SW 1271 (cell line): ENCODE measurements at regions not wholly inside any gene's neighbourhood (a gene's known extent, or its start where the extent isn't known, plus 50 kb on each side); places are given as distances from the start of the nearest gene placed in this dataset.
"Not testable (repeated sequence)": the region's sequence is repeated elsewhere in the genome, so short reads cannot be mapped to it uniquely, and the experiment has no call there.

ENCODE experiments used
- DNase-seq, 2 experiments: peaks; one replicate each; lab custom pipeline; 2025; lab: John Stamatoyannopoulos, UW

DNA sequence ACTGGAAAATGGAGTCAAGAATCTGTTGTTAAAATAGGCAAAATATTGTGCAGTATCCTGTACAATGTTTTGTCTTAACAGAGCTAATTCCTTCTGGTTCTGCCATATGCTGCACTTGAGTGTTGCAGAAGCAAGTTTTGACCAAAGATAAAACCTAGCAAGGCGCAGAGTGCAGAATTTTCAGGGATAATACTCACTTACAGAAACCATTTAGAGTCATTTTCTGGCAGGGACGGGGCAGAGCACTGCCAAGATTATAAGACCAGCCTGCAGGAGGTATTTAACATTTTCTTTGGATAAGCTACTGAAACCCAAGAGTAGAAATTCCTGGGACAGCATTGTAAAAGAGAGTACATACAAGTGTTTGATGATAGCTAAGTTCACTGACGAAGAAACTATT, 159.5 kb upstream of the EDNRB start:
- no peak for DNase-seq

DNA sequence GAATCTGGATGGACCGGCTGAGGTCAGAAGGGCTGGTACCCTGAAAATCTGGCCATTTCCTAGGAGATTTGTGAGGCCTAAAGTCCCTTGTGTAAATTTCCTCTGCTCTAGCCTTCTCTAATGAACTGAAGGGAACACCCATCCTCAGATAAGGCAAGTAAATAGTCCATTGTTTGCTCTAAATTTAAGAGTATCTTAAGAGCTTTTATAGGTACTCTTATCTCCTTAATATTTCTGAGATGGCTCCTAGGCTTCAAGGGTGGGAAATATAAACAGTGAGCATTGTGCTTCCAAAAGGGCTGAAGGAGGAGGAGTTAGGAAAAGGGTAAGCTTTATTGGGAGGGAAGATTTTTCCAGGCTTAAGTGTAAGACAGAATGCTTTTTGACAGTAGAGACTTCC, 148.7 kb upstream of the EDNRB start:
- no peak for DNase-seq

DNA sequence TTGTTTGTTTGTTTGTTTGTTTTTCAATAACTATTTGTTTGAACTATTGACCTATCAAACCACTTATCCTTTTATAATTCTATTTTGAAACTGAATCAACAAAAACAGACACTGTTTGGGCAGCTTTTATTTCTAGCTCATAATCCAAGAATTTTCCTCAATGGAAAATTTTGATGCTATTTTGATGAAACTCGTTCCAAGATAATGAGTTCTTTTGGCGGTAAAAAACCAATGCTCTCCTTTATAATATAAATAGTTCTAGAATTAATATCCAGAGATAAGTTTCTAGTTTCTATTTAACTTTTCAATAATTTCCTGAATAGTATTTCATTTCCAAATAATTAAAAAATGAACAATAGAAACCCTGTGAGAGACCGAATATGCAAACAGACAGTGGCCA, 146.5 kb upstream of the EDNRB start:
- DNase-seq: no peak

DNA sequence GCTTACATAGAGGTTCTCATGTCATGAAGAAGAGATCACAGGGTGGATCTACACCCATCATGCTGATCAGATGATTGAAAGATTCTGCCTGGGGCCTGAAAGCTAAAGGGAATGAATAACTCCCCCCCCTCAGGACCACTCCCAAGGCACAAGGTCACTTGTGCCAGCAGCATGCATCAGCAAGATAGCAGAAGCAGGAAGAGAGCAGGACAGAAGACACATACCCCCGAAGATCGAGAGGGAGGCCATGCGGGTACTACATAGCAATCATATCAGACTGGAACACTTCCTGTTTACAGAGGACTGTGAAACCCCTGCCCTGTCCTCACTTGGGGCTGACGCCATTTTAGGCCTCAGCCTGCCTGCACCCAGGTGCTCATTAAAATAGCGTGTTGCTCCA, 143.2 kb upstream of the EDNRB start:
- no peak for DNase-seq

DNA sequence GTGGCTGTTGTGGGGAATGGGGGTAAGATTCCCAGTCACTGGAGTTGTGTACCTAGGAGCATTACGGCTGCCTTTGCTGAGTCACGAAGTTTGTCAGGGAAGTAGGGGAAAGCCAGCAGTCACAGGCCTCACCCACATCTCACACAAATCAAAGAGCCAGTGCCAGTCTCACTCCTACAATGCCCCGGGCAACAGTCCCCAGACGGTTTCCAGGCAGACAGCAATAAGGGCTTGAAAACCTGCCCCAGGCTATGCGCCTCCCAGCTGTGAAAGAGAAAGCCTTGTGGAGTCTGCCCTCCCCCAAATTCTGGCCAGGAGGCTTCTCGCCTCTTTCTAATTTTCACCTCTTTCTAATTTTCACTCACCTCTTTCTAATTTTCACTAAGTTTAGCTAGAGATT, 142.3 kb upstream of the EDNRB start:
- DNase-seq: no peak

DNA sequence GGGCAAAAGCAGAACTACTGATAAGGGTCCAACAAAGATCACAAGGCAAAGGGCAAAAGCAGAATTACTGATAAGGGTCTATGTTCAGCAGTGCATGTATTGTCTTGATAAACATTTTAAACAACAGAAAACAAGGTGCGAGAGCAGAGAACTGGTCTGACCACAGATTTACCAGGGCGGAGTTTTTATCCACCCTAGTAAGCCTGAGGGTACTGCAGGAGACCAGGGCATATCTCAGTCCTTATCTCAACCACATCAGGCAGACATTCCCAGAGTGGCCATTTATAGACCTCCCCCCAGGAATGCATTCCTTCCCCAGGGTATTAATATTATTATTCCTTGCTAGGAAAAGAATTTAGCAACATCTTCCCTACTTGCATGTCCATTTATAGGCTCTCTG, 138.2 kb upstream of the EDNRB start:
- not testable (repeated sequence) for DNase-seq

DNA sequence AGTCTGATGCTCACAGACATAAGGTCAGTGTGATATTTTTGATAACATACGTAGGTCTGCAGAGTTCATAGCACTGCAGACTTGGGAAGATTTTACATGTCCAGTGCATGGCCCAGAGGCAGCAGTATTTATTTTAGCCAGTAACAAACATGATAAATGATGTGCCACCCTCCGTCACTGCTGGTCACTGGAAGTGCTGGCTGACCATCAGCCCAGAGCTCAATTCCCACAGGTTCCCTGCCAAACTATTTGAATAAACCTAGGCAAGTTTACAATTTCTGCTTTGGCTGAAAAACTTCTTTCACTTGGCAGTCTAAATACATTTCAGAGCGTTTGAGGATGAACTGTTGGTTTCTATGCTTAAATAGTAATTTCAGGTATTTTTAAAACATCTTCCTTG, 135.5 kb upstream of the EDNRB start:
- no peak for DNase-seq

DNA sequence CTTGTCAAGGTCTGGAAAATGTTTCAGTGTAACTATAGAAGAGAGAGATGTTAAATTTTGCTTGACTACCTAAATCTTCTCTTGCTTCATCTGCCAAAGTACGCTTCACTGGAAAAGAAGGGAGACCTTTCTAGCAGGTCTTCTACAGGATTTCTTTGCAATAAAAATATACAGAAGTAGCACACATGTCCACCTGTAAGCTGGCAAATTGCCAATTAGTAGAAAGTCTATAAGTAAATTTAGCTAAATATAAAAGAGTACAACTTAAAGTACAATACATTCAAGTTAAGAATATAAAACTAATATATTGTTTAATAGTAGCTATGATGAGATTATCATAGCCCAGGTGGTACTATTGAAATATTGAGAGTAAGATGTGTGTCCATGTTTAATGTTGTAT, 128.5 kb upstream of the EDNRB start:
- DNase-seq: no peak

DNA sequence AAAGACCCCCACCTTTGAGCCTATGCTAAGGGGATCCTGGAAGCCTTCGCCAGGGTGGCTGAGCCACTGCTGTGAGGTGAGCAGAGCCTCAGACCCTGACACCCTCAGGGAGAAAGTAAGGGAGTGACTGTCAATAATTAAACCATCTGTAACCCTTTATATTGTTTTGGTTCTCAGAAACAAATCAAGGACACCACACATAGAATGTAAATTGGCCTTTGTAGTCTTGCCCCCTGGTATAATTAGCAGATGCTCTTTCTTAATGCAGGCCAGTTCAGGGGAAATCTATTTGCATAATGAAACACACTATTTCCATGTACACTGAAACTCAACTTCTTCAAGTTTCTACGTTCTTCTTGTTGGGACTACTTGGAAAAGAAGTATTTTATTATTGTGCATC, 127.7 kb upstream of the EDNRB start:
- no peak for DNase-seq

DNA sequence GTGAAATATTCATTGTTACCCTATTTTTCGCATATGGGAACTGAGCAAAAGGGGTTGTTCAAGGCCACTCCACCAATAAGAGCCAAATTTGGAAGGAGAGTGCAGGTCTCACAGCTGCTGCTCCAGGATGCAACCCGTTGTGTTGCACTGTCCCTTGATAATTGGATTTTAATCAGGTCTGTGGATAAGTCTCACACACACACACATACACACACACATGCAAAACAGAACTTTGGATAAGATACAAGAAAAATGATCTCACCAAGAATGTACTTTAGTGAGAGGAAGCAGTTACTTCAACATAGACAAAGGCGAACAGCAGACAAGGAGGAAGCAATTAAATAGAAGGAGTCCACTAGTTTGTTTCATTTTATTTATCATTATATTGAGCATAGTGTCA, 127.3 kb upstream of the EDNRB start:
- DNase-seq: no peak

DNA sequence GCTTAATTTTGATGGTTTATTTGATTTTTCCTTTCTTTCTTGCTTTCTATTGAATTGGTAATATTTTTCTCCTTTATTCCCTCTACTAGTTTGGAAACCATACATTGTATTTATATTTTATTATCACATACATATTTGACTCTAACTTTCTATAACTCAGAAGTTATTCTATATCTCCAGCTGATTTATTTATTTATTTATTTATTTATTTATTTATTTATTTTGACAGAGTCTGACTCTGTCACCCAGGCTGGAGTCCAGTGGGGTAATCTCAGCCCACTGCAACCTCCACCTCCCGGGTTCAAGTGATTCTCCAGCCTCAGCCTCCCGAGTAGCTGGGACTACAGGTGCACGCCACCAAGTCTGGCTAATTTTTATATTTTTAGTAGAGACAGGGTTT, 122.7 kb upstream of the EDNRB start:
- DNase-seq: not testable (repeated sequence)

DNA sequence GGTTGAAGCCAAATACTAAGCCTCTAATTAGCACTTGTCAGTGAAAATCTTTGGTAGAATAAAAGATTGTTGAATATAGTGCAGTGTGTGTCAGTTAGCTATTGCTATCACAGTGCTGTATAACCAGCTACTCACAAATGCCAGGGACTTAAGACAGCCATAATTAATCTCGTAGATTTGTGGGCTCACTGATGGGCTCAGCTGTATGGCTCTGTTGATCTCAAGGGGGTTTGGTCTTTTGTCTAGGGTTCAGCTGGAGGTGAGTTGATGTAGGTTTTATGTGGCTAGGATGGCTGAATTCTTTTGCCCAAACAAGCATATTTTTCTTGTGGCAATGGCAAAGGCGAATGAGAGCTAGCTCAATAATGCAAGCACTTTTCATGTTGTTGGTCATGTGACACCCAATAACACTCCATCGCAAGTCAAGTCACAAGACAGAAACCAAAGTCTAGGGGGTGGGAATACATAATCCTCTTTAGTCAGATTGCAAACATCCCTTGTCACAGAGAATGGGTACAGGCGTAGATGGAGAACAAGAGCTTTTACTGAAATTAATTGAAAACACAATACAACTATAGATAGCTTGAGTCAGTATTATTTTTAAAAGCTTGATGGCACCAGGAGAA, 121.7 kb upstream of the EDNRB start:
- no peak for DNase-seq

DNA sequence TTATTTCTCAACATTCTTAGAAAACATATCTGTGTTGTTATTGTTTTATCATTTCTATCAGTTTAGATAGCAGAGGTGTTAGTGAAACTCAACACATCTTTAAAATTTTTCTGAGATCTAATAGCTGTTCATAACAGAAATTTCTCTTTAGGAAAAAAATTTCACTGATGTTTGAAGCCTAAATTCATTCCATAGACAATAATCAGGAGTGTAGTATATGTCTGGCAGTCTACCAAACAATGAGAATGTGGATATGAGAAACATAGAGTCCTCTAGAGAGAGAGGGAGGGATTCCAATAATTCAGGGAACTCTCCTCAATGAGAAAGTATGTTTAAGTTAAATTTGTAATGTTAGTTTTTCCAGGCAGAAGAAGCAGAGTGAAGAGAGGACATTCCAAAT, 118.2 kb upstream of the EDNRB start:
- DNase-seq: no peak

DNA sequence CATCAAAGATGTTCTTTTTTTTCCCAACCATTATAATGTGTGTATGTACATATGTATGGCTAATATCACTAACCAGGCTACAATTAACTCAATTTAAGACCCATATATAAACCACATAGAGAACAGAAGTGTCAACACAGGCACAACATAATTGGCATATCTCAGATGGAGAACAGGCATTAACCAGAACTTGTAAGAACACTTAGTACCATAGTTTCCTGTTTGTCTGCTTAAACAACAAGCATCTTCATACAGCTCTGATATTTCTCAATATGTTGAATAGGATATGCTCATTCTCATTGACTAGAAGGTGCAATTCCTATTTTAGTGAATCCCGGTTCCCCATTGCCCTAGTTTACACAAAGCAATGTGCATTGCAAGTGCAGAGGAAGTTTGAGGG, 116.9 kb upstream of the EDNRB start:
- no peak for DNase-seq

DNA sequence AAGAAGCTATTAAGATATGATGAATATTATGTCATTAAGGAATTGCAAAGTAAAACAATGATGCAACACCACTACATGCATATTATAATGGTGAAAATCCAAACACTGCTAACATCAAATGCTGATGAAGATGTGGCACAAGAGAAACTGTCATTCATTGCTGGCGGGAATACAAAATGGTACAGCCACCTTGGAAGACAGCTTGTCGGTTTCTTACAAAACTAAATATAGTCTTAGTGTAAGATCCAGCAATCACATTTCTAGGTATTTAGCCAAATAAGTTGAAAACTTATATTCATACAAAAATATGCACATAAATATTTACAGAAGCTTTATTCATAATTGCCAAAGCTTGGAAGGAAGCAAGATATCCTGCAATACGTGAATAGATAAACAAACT, 114.9 kb upstream of the EDNRB start:
- no peak for DNase-seq

DNA sequence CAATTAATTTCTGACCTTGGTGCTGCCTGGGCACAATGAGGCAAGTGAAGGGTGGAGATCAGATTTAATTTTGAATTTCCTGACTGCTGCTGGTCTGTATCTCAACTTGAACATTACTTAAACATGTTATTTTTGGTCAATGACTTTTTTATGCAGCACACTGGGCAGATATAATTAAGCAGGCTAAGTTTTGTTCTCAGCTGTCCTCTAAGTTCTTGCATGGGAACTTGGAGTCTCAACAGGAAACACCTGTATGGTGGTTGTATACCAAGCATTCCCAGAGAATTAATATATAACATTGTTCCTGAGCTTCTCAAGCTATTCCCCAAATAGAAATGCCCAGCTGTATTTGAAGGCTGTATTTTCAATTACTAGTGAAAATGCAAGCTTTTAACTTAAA, 113.5 kb upstream of the EDNRB start:
- DNase-seq: no peak

DNA sequence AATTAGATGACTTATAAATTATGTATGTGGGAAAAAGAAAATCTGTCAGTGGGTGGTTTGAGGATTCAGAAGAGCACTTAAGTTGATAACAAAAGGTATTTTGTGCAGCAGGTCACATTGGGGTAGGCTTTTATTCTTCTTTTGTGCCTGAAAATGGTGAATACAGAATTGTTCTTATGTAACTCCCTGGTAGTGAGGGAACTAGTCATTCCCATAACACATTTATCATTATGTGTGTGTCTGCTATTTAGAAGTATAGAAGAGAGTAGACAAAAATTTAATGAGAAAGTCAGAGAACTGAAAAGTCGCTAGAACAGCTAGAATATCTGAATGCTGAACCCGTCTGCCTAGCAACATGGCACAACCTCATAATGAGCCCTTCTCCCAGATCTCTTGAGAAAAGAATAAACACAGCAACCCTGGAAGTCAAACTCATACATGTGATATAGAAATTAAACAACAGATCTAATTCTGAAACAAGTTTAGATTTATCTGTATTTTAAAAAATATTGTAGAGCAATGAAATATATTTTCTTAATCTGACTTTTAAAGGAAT, 111.8 kb upstream of the EDNRB start:
- DNase-seq: no peak

DNA sequence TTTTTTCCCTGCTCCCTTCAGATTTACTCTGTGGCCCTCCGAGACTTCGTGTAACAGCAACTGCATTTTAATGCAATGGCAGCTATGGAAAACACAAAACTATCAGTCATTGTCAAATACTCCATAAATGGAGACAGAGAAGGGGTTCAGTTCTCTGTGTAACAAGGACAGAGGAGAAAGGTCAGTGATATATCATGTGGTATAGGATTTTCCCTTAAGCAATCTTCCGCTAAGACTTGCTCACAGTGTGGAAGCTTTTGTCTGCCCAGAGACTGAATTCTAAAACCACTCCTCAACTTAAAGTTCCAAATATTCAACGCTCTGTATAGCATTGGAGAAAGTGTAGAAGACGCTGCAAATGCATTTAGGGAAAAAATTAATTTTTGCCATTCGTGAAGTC, 111.3 kb upstream of the EDNRB start:
- no peak for DNase-seq

DNA sequence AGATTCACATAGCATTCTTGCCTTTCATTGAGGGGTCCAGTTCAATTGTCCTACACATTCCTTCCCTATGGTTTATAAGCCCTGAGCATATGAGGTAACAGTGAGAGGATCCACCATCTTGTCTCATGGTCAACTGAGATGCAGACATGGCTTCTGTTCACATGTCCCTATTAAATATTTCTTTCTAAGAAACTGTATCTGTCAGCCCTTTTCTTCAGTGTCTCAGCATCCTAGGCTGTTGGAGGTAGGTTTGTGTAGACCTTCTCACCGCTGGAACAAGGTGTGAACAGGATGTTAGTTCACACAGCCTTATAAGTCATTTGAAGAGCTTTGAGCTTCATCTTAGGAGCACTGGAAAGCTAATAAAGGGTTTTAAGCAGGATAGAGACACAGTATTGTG, 110.3 kb upstream of the EDNRB start:
- DNase-seq: no peak

DNA sequence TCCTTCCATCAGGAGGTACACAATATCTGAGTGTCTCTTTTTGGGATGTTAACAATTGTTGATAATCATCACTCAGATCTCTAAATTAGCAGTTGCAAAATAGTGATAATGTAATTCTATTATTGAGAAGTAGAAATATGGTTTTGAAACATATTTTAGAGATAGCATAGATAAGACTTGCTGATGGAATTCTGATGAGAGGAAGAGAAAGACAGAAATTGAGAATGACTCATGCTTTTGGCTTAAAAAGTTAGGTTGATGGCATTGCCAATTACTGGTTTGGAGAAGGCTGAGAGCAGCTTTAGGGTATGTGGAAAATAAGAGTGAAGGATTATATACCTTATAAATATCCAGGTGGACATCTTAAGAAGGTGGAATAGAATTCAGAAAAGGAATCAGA, 106.4 kb upstream of the EDNRB start:
- DNase-seq: no peak

DNA sequence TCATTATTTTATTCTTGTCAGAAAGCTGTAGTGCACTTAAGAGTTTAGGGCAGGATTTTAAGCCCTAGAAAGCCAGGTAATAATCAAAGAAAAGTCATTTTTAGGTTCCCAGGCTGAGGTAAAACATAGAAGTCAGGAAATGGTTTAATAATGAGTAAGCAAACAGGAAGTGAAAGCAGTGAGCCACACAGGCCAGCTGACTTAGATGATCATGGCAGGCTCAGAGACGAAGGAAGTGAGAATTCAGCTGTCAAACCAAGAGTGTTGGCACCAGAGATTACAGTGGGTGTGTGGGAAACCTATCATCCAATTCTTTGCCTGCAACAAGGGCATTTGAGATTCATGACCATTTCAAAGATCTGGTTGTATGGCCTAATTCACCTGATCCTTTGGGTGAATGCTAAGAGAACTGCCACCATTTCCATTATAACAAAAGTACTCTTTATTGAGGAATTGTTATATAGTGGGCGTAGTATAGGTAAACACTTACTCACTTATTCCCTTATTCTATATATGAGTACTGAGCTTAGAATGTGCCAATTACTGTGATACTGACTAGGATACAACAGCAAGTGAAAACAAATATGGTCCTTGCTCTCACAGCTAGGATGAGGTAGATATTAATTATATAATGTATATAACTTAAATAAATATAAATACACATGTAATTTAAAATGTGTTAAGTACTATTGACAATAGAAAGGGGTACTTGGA, 103.7 kb upstream of the EDNRB start:
- DNase-seq: peak; percentile 1 to 74

DNA sequence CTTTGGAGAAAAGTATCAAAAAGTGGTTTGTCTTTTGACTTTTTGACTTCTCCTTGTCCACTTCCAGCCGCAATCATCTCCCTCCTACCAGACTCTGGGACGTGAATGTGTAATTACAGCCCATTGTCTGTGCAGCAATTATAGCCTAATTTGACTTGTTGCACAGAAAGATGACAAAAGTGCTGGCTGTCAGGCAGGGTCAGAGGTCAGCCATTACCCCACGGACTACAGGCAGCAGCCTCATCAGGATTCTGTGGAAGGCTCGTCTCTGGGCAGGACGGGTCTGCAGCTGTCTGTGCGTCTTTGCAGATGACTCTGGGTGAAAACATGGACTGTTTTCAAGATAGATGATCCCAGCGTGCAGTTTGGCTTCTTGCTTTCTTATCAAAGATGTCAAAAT, 102.2 kb upstream of the EDNRB start:
- no peak for DNase-seq

DNA sequence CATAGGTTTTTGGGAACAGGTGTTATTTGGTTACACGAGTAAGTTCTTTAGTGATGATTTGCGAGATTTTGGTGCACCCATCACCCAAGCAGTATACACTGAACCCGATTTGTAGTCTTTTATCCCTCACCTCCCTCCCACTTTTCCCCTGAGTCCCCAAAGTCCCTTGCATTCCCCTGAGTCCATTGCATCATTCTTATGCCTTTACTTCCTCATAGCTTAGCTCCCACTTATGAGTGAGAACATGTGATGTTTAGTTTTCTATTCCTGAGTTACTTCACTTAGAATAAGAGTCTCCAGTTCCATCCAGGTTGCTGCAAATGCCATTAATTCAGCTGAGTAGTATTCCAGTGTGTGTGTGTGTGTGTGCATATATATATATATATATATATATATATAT, 97.2 kb upstream of the EDNRB start:
- no peak for DNase-seq

DNA sequence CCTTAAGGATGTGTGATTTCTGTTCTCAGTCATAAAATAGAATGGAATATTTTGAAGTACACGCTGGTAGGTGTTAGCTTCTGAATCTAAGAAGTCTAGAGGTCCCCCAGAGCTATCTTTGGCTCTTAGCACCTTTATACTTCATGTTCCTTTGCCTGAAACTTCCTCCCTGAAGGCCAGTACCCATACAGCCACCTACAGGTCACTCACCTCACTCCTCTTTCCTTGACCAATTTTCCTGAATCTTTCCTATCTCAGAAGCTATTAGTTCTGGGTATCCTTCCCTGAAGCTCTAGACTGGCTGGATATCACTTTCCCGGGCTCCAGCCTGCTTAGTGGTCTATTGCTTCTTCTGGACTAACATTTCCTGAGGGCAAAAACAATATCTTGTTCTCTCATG, 93.4 kb upstream of the EDNRB start:
- DNase-seq: no peak
